NCI-H2227 (cell line): ENCODE measurements at regions not wholly inside any gene's neighbourhood (a gene's known extent, or its start where the extent isn't known, plus 50 kb on each side); places are given as distances from the start of the nearest gene placed in this dataset.
"Not testable (repeated sequence)": the region's sequence is repeated elsewhere in the genome, so short reads cannot be mapped to it uniquely, and the experiment has no call there.

Source experiments
- DNase-seq: peaks from one replicate; lab custom pipeline; 2025; ENCODE audit not compliant: unreplicated experiment; lab: John Stamatoyannopoulos, UW

GRCh38 chr7:85805656-85806055 lies 618.8 kb upstream of the SEMA3D start:
- no peak for DNase-seq

- DNase-seq: no peak
These were observed 618.4 kb upstream of the SEMA3D start for GRCh38 chr7:85805249-85805648.

- no peak for DNase-seq
These were observed 615.4 kb upstream of the SEMA3D start for GRCh38 chr7:85802211-85802610.

GRCh38 chr7:85796956-85797355 lies 610.1 kb upstream of the SEMA3D start:
- no peak for DNase-seq

GRCh38 chr7:85791098-85791497 lies 604.2 kb upstream of the SEMA3D start:
- not testable (repeated sequence) for DNase-seq

- DNase-seq: no peak
These were observed 594.8 kb upstream of the SEMA3D start for GRCh38 chr7:85781606-85782005.

- no peak for DNase-seq
These were observed 590.0 kb upstream of the SEMA3D start for GRCh38 chr7:85776691-85777345.

- DNase-seq: no peak
These were observed 588.6 kb upstream of the SEMA3D start for GRCh38 chr7:85775431-85775830.

- no peak for DNase-seq
These were observed 588.1 kb upstream of the SEMA3D start for GRCh38 chr7:85774986-85775385.

- DNase-seq: no peak
These were observed 586.4 kb upstream of the SEMA3D start for GRCh38 chr7:85773116-85773728.

GRCh38 chr7:85771516-85771915 lies 584.7 kb upstream of the SEMA3D start:
- no peak for DNase-seq

- no peak for DNase-seq
These were observed 583.5 kb upstream of the SEMA3D start for GRCh38 chr7:85770332-85770731.

- no peak for DNase-seq
These were observed 578.9 kb upstream of the SEMA3D start for GRCh38 chr7:85765698-85766298.

GRCh38 chr7:85764034-85764433 lies 577.2 kb upstream of the SEMA3D start:
- no peak for DNase-seq

GRCh38 chr7:85757348-85757747 lies 570.5 kb upstream of the SEMA3D start:
- DNase-seq: no peak

GRCh38 chr7:85750454-85750949 lies 563.6 kb upstream of the SEMA3D start:
- DNase-seq: no peak

GRCh38 chr7:85749696-85750453 lies 563.0 kb upstream of the SEMA3D start:
- DNase-seq: no peak

- DNase-seq: no peak
These were observed 562.0 kb upstream of the SEMA3D start for GRCh38 chr7:85748861-85749260.

- DNase-seq: no peak
These were observed 550.6 kb upstream of the SEMA3D start for GRCh38 chr7:85737426-85737825.

GRCh38 chr7:85736085-85736484 lies 549.2 kb upstream of the SEMA3D start:
- no peak for DNase-seq

- DNase-seq: no peak
These were observed 548.0 kb upstream of the SEMA3D start for GRCh38 chr7:85734823-85735222.
